ENCODE measurements at regions not wholly inside any gene's neighbourhood (a gene's known extent, or its start where the extent isn't known, plus 50 kb on each side); places are given as distances from the start of the nearest gene placed in this dataset.

- no peak for TF ChIP-seq POLR2A (IDR thresholded peaks at IDR 0.05)
- no peak for TF ChIP-seq CTCF (IDR thresholded peaks at IDR 0.05)
Measured at GRCh38 chr9:106689089-106689488, 173.9 kb upstream of the ZNF462 start.
